Activated T-helper 1 cell treated with Interleukin-2 at 50 U/mL for 16 hours (primary cell): ENCODE measurements at regions not wholly inside any gene's neighbourhood (a gene's known extent, or its start where the extent isn't known, plus 50 kb on each side); places are given as distances from the start of the nearest gene placed in this dataset.
"Not testable (repeated sequence)": the region's sequence is repeated elsewhere in the genome, so short reads cannot be mapped to it uniquely, and the experiment has no call there.

Experiments
- DNase-seq: peaks from one replicate; pipeline ENCODE4 v3.0.0-alpha.2; 2020; ENCODE audit warnings: low read depth

GRCh38 chr16:26505496-26505895, 561.2 kb upstream of the C16orf82 start:
- DNase-seq: no peak

- DNase-seq: not testable (repeated sequence)
These were observed 557.8 kb upstream of the C16orf82 start for GRCh38 chr16:26508946-26509345.

- DNase-seq: no peak
These were observed 555.8 kb upstream of the C16orf82 start for GRCh38 chr16:26510924-26511323.

DNA sequence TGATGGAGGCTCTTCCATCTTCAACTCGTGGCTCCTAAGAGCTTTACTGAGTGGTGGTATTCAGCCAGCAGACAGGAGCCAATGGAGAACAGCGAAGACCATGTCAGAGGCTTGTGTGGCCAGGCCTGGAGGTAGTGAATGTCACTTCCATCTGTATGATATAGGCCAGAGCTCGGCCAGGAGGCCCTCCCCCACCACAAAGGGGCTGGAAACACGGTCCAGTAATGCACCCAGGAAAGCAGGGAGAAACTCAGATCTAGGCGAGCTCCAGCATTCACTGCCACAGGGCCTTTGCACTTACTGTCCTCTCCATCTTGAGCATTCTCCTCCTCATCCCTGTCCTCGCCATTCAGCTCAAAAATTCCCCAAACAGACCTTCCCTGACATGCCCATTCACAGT, 555.3 kb upstream of the C16orf82 start:
- DNase-seq: no peak

DNA sequence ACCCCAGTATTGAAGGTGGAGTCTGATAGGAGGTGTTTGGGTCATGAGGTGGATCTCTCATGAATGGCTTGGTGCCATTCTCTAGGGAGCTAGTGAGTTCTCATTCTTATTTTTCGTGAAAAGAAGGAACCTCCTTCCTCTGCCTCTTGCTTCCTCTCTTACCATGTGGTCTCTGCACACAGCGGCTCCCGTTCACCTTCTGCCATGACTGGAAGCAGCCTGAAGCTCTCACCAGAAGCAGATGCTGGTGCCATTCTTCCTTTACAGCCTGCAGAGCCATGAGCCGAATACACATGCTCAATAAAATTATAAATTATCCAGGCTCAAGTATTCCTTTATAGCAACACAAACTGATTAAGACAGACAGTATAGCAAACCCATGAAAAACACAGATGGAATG, 545.1 kb upstream of the C16orf82 start:
- no peak for DNase-seq

- DNase-seq: no peak
These were observed 542.4 kb upstream of the C16orf82 start for GRCh38 chr16:26524281-26524680.

GRCh38 chr16:26524846-26525245, 541.9 kb upstream of the C16orf82 start:
- DNase-seq: no peak

GRCh38 chr16:26525856-26526255, 540.9 kb upstream of the C16orf82 start:
- no peak for DNase-seq

GRCh38 chr16:26526633-26527032, 540.1 kb upstream of the C16orf82 start:
- DNase-seq: no peak

DNA sequence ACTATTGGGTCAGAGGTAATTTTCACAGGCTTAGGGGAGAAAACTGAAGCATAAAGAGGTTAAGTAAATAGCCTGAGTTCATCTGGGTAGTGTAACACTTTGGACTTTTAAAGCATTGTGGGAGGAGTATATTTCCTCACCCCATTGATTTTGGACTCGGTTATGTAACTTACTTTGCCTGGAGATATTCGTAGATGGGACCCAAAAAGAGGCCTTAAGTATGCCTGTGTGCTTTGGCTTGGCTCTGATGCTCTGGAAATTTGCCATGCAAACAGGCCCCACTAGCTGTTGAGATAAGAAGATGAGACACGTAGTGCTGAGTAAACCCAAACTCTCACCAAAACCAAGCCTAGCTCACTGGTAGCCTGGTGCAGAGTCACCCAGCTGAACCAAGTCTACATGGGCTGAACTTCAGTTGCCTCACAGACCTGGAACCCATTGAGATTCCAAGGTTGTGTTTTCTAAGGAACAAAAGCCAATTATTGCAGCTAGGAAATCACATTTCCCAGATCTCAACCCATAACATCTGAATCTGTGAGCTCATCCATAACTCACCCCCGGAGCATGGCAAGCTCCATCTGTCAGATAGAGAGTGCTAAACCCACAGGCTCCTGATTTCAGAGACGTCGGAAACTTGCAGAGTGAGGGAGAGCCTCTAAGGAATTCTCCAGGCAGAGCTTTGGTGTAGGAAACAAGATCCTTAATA, 536.0 kb upstream of the C16orf82 start:
- no peak for DNase-seq

GRCh38 chr16:26531290-26531730, 535.4 kb upstream of the C16orf82 start:
- no peak for DNase-seq

GRCh38 chr16:26532456-26532855, 534.3 kb upstream of the C16orf82 start:
- no peak for DNase-seq

DNA sequence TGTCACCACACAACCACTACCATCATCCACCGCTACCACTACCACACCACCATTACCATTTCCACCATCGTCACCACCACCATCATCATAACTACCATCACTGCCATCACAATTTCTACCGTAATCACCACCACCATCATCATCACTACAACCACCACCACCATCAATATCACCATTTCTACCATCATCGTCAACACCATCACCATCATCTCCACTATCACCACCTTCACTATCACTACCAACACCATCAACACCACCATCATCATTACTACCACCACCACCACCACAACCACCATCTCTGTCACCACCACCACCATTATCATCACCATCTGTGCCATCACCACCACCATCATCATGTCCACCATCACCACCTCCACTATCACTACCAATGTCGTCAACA, 524.5 kb upstream of the C16orf82 start:
- DNase-seq: no peak

- DNase-seq: no peak
These were observed 520.2 kb upstream of the C16orf82 start for GRCh38 chr16:26546573-26546972.

DNA sequence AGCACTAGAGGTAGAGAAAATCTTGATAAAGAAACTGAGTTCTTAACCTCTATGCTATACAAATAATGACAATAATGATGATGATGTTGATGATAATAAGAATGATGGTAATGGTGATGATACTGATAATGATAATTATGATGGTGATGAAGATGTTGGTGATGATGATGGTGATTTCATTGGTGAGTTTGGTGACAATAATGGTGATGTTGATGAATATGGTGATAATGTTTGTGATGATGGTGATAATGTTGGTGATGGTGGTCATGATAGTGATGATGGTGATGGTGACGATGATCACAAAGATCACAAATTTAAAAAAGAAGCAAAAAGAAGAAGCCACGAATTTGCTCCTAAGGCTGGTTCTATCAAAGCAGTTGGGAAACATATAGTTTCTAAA, 519.0 kb upstream of the C16orf82 start:
- no peak for DNase-seq

DNA sequence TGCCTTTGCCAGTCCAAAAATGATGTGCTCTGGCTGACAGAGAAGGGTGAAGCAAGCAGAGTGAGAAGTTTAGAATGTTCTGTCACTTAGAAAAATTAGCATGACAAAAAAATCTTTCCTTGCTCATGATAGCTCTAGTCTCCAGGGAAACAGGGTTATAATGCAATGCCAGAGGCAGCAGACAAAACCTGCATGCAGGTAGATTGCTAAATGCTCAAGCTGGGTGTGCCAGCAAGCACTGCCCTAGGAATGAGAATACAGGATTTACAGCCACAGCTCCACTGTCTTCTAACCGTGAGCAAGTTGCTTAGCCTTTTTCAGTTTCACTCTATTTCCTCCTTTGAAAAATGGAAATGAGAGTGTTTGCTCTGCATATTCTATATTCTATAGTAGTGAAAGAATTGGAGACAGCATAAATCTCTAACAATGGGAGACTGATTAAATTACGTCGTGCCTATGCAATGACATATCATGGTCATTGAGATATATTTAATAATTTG, 516.6 kb upstream of the C16orf82 start:
- no peak for DNase-seq

GRCh38 chr16:26554030-26554429, 512.7 kb upstream of the C16orf82 start:
- no peak for DNase-seq

DNA sequence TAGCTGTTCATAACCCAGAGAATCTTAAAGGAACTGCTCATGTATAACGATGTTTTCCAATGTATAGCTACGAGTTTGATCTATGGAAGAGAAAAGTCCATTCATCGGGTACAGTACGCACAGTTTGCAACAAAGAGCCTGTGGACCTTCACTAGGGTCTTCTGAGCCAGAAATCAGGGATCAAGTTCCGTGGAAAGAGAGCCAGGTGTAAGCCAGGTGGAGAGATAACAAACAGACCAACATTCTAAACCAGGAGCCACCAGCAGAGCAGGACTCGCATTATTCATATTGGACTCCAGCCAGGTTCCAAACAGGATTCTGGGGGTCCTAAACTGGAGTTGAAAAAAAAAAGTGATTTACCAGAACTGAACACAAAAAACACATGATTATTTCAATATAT, 505.4 kb upstream of the C16orf82 start:
- no peak for DNase-seq

DNA sequence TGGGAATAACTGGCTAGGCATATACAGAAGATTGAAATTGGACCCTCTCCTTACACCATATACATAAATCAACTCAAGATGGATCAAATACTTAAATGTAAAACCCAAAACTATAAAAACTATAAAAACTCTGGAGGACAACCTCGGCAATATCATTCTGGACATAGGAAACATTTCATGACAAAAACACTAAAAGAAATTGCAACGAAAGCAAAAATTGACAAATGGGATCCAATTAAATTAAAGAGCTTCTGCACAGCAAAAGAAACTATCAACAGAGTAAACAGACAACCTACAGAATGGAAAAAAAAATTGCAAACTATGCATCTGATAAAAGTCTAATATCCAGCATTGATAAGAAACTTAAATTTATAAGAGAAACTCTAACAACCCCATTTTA, 503.7 kb upstream of the C16orf82 start:
- no peak for DNase-seq

GRCh38 chr16:26567356-26567755, 499.4 kb upstream of the C16orf82 start:
- DNase-seq: no peak

DNA sequence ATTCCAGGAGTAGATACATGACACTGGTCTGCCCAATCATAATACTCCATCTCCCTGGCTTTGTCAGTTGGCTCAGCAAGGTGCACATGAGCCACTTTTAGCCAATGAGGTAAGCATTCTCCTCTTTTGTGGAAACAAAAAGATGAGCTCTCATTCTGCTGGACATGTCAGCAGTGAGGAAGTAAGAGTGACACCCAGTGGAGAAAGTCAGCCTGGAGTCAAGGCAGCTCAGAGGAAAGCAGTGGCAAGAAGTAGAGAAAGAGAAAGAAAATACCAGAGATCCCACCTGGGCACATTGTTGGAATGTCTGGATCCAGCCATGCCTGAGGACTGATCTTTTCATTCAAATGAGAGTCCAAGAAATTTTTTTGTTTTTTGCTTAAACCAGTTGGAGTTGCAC, 496.9 kb upstream of the C16orf82 start:
- DNase-seq: no peak

GRCh38 chr16:26578748-26579147, 488.0 kb upstream of the C16orf82 start:
- no peak for DNase-seq

GRCh38 chr16:26583803-26584202, 482.9 kb upstream of the C16orf82 start:
- no peak for DNase-seq

GRCh38 chr16:26593700-26594099, 473.0 kb upstream of the C16orf82 start:
- DNase-seq: no peak
